Astrocyte (in vitro differentiated cells and primary cell): ENCODE measurements at regions not wholly inside any gene's neighbourhood (a gene's known extent, or its start where the extent isn't known, plus 50 kb on each side); places are given as distances from the start of the nearest gene placed in this dataset.
A peak's percentile ranks its signal among the peaks of the same experiment; 100 is the strongest.

Source experiments
- DNase-seq: peaks from one replicate; pipeline ENCODE4 v3.0.0-alpha.2; 2010; ENCODE audit warnings: low read depth
- FAIRE-seq: peaks from 2 replicates; lab custom pipeline; 2011; peaks lifted over from hg19 to GRCh38; lab: Jason Lieb, UNC
- H2AFZ ChIP-seq: 2 replicates; pipeline ENCODE4 v1.6.0; 2012; ENCODE audit warnings: low read depth, low read length, inconsistent platforms
- H3K27ac ChIP-seq: 2 replicates; pipeline ENCODE4 v1.5.1; 2011; ENCODE audit warnings: low read depth, low read length, inconsistent platforms
- H3K27me3 ChIP-seq: 2 replicates; pipeline ENCODE4 v1.6.0; 2011; ENCODE audit warnings: low read length, inconsistent platforms; ENCODE audit not compliant: insufficient read depth
- H3K36me3 ChIP-seq: 2 replicates; pipeline ENCODE4 v1.5.1; 2011; ENCODE audit warnings: low read length, inconsistent platforms; ENCODE audit not compliant: insufficient read depth
- H3K4me1 ChIP-seq: 2 replicates; pipeline ENCODE4 v1.5.1; 2011; ENCODE audit warnings: low read length, inconsistent platforms; ENCODE audit not compliant: insufficient read depth
- H3K4me2 ChIP-seq: 2 replicates; pipeline ENCODE4 v1.6.0; 2012; ENCODE audit warnings: low read length, inconsistent platforms
- H3K4me3 ChIP-seq: 2 replicates; pipeline ENCODE4 v1.5.1; 2011; ENCODE audit warnings: low read depth, mild to moderate bottlenecking, low read length, inconsistent platforms; ENCODE audit not compliant: insufficient read depth
- H3K79me2 ChIP-seq: 2 replicates; pipeline ENCODE4 v1.6.0; 2012; ENCODE audit warnings: mild to moderate bottlenecking, low read length, inconsistent platforms; ENCODE audit not compliant: insufficient read depth
- H3K9ac ChIP-seq: 2 replicates; pipeline ENCODE4 v1.6.0; 2012; ENCODE audit warnings: mild to moderate bottlenecking, low read length, inconsistent platforms
- H3K9me3 ChIP-seq: 2 replicates; pipeline ENCODE4 v1.5.1; 2012; ENCODE audit warnings: low read depth, mild to moderate bottlenecking, low read length, inconsistent platforms; ENCODE audit not compliant: insufficient read depth
- H4K20me1 ChIP-seq: 2 replicates; pipeline ENCODE4 v1.6.0; 2012; ENCODE audit warnings: low read length, inconsistent platforms; ENCODE audit not compliant: insufficient read depth
- H3K27ac Mint-ChIP-seq: one replicate; pipeline ENCODE4 v1.8.0; 2021; ENCODE audit warnings: mild to moderate bottlenecking, mixed read lengths; ENCODE audit not compliant: unreplicated experiment
- H3K27me3 Mint-ChIP-seq: one replicate; pipeline ENCODE4 v1.8.0; 2021; ENCODE audit warnings: low read depth, mixed read lengths; ENCODE audit not compliant: unreplicated experiment
- H3K36me3 Mint-ChIP-seq: one replicate; pipeline ENCODE4 v1.8.0; 2021; ENCODE audit warnings: low read depth, mixed read lengths; ENCODE audit not compliant: unreplicated experiment
- H3K4me1 Mint-ChIP-seq: one replicate; pipeline ENCODE4 v1.8.0; 2021; ENCODE audit warnings: low read depth, mixed read lengths; ENCODE audit not compliant: unreplicated experiment
- H3K4me3 Mint-ChIP-seq: one replicate; pipeline ENCODE4 v1.8.0; 2021; ENCODE audit warnings: mild to moderate bottlenecking, moderate library complexity, mixed read lengths; ENCODE audit not compliant: unreplicated experiment
- H3K9me3 Mint-ChIP-seq: one replicate; pipeline ENCODE4 v1.8.0; 2021; ENCODE audit warnings: mild to moderate bottlenecking, mixed read lengths; ENCODE audit not compliant: unreplicated experiment
- CTCF ChIP-seq: IDR thresholded peaks from 2 replicates; pipeline ENCODE4 v1.5.1; 2011; ENCODE audit warnings: low read depth, mild to moderate bottlenecking, inconsistent platforms, low read length, moderate library complexity; ENCODE audit not compliant: insufficient read depth
- EZH2 ChIP-seq: IDR thresholded peaks from 2 replicates; pipeline ENCODE4 v1.6.1; 2012; ENCODE audit warnings: mild to moderate bottlenecking, low read length, inconsistent platforms; ENCODE audit not compliant: insufficient read depth

GRCh38 chr9:13778631-13779030, 499.1 kb upstream of the MPDZ start:
- no peak for FAIRE-seq
- H3K9me3 ChIP-seq = no peaks in the 10 kb centered on the region
- no peaks in the 10 kb centered on the region for H3K27me3 ChIP-seq
- Mint-ChIP-seq H3K9me3 (no peaks in the 10 kb centered on the region), H3K4me3 (no peak overlapping the region), H3K36me3 (no peaks in the 10 kb centered on the region), H3K27me3 (peaks cover 2% of the 10 kb centered on the region), H3K4me1 (peaks cover 2% of the 10 kb centered on the region), H3K27ac (no peak overlapping the region)
- H3K4me1 ChIP-seq = peaks cover 4% of the 10 kb centered on the region
- H3K79me2 ChIP-seq = no peaks in the 10 kb centered on the region
- no peak overlapping the region for H3K4me3 ChIP-seq
- H4K20me1 ChIP-seq = no peaks in the 10 kb centered on the region
- peak overlapping the region; percentile 34 for H3K27ac ChIP-seq
- peak overlapping the region; percentile 63 for H3K4me2 ChIP-seq
- no peaks in the 10 kb centered on the region for H3K36me3 ChIP-seq
- DNase-seq = peak; percentile 41
- H3K9ac ChIP-seq = peak overlapping the region; percentile 38
- peak overlapping the region; percentile 70 for H2AFZ ChIP-seq
- TF ChIP-seq CTCF = no peak

- Mint-ChIP-seq H3K36me3 (no peaks in the 10 kb centered on the region), H3K27ac (no peak overlapping the region), H3K9me3 (no peaks in the 10 kb centered on the region), H3K4me3 (no peak overlapping the region), H3K27me3 (peaks cover 2% of the 10 kb centered on the region), H3K4me1 (no peaks in the 10 kb centered on the region)
- H2AFZ ChIP-seq = no peak overlapping the region
- no peaks in the 10 kb centered on the region for H3K36me3 ChIP-seq
- H4K20me1 ChIP-seq = no peaks in the 10 kb centered on the region
- DNase-seq (no peak), FAIRE-seq (no peak)
- H3K9me3 ChIP-seq = no peaks in the 10 kb centered on the region
- H3K4me2 ChIP-seq = no peak overlapping the region
- H3K9ac ChIP-seq = no peak overlapping the region
- H3K79me2 ChIP-seq = no peaks in the 10 kb centered on the region
- no peaks in the 10 kb centered on the region for H3K27me3 ChIP-seq
- no peak overlapping the region for H3K27ac ChIP-seq
- TF ChIP-seq EZH2 (no peak), CTCF (no peak)
- H3K4me3 ChIP-seq = no peak overlapping the region
- H3K4me1 ChIP-seq = no peaks in the 10 kb centered on the region
These were observed 491.5 kb upstream of the MPDZ start for GRCh38 chr9:13770956-13771355.

GRCh38 chr9:13769641-13770040, 490.1 kb upstream of the MPDZ start:
- Mint-ChIP-seq H3K4me3 (no peak overlapping the region), H3K4me1 (no peaks in the 10 kb centered on the region)
- no peak for FAIRE-seq

More at GRCh38 chr9:13769641-13770040, 490.1 kb upstream of the MPDZ start:
- Histone ChIP-seq H3K79me2 (no peaks in the 10 kb centered on the region), H3K27me3 (no peaks in the 10 kb centered on the region), H3K4me2 (no peak overlapping the region), H3K4me3 (no peak overlapping the region), H3K9ac (no peak overlapping the region), H3K36me3 (no peaks in the 10 kb centered on the region), H3K27ac (no peak overlapping the region), H3K4me1 (no peaks in the 10 kb centered on the region), H2AFZ (no peak overlapping the region), H4K20me1 (no peaks in the 10 kb centered on the region), H3K9me3 (no peaks in the 10 kb centered on the region)
- DNase-seq = no peak
- Mint-ChIP-seq H3K9me3 (no peaks in the 10 kb centered on the region), H3K27me3 (peaks cover 3% of the 10 kb centered on the region), H3K36me3 (no peaks in the 10 kb centered on the region), H3K27ac (no peak overlapping the region)
- TF ChIP-seq CTCF (no peak), EZH2 (no peak)
